ENCODE measurements at regions not wholly inside any gene's neighbourhood (a gene's known extent, or its start where the extent isn't known, plus 50 kb on each side); places are given as distances from the start of the nearest gene placed in this dataset.

DNA sequence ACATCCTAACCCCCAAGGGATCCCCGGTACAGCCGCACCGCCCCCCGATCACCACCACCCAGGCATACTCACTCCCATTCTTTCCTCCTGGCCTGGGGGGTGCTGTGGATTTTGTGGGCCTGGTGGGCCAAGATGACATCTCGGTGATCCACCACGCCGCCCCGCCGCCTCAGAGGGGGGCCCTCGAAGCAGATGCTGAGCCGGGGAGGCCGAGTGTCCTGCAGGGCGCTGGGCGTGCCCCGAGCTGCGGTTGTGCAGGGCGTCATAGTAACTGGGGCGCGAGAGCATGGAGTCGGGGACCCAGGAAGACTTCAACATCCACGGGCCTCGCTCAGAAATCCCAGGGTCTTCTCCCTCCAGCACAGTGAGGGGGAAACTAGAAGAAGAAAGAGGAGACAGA is 93.4 kb upstream of the CACNA1A start:
- H3K36me3 ChIP-seq (ENCODE audit: low read depth), result no peaks in the 10 kb centered on the region
- H3K27ac ChIP-seq (ENCODE audit: poor library complexity, severe bottlenecking), result no peak overlapping the region
- no peaks in the 10 kb centered on the region for H3K9me3 ChIP-seq (ENCODE audit: severe bottlenecking)
- H3K27me3 ChIP-seq (ENCODE audit: insufficient read depth, poor library complexity, severe bottlenecking), result no peaks in the 10 kb centered on the region
- TF ChIP-seq, protein P1, sequence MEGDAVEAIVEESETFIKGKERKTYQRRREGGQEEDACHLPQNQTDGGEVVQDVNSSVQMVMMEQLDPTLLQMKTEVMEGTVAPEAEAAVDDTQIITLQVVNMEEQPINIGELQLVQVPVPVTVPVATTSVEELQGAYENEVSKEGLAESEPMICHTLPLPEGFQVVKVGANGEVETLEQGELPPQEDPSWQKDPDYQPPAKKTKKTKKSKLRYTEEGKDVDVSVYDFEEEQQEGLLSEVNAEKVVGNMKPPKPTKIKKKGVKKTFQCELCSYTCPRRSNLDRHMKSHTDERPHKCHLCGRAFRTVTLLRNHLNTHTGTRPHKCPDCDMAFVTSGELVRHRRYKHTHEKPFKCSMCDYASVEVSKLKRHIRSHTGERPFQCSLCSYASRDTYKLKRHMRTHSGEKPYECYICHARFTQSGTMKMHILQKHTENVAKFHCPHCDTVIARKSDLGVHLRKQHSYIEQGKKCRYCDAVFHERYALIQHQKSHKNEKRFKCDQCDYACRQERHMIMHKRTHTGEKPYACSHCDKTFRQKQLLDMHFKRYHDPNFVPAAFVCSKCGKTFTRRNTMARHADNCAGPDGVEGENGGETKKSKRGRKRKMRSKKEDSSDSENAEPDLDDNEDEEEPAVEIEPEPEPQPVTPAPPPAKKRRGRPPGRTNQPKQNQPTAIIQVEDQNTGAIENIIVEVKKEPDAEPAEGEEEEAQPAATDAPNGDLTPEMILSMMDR (IDR thresholded peaks at IDR 0.05; ENCODE audit: poor library complexity, severe bottlenecking), result no peak
- H3K4me1 ChIP-seq (ENCODE audit: insufficient read depth, poor library complexity, severe bottlenecking), result no peaks in the 10 kb centered on the region
- no peak overlapping the region for H3K4me3 ChIP-seq (ENCODE audit: severe bottlenecking)
- ATAC-seq (ENCODE audit: low read depth) (no peak), DNase-seq (ENCODE audit: low spot score) (no peak)

DNA sequence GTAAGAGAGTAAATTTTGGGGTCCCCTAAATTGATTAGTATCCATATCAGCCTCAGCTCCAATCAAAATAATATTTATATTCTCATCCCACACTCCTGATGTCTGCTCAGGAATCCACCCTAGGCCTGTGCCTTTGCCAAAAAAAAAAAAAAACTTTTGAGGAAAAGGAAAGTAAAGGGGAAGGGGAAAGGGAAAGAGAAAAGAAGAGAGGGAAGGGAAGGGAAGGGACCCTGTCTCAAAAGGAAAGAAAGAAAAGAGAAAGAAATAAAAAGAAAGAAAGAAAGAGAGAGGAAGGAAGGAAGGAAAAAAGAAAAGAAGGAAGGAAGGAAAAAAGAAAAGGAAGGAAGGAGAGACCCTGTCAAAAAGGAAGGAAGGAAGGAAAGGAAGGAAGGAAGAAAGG is 91.8 kb upstream of the CACNA1A start:
- Histone ChIP-seq H3K36me3 (ENCODE audit: low read depth) (no peaks in the 10 kb centered on the region), H3K4me3 (ENCODE audit: severe bottlenecking) (no peak overlapping the region), H3K27me3 (ENCODE audit: insufficient read depth, poor library complexity, severe bottlenecking) (no peaks in the 10 kb centered on the region), H3K4me1 (ENCODE audit: insufficient read depth, poor library complexity, severe bottlenecking) (no peaks in the 10 kb centered on the region), H3K27ac (ENCODE audit: poor library complexity, severe bottlenecking) (no peak overlapping the region), H3K9me3 (ENCODE audit: severe bottlenecking) (no peaks in the 10 kb centered on the region)
- ATAC-seq (ENCODE audit: low read depth) (no peak), DNase-seq (ENCODE audit: low spot score) (no peak)
- TF ChIP-seq, protein P1 (IDR thresholded peaks at IDR 0.05; ENCODE audit: poor library complexity, severe bottlenecking), result no peak

DNA sequence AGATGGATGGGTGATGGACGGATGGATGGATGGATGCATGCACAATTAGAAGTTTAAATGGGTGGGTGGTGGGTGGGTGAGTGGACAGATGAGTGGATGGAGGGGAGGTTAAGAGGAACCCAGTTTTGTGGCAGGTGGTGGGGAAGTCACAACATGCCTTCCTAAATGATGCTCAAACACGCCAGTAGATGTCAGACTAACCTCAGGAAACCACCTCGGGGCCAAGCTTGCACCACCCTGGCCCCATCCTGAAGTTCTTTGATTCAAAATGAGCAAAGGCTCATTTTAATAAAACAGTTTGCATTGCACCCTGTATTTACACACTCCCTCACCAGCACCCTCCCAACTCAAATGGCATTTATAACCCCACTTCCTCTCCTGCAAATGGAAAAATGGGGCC is 91.4 kb upstream of the CACNA1A start:
- TF ChIP-seq, protein P1 (IDR thresholded peaks at IDR 0.05; ENCODE audit: poor library complexity, severe bottlenecking), result peak; percentile 61
- ATAC-seq (ENCODE audit: low read depth), result peak; percentile 72

DNA sequence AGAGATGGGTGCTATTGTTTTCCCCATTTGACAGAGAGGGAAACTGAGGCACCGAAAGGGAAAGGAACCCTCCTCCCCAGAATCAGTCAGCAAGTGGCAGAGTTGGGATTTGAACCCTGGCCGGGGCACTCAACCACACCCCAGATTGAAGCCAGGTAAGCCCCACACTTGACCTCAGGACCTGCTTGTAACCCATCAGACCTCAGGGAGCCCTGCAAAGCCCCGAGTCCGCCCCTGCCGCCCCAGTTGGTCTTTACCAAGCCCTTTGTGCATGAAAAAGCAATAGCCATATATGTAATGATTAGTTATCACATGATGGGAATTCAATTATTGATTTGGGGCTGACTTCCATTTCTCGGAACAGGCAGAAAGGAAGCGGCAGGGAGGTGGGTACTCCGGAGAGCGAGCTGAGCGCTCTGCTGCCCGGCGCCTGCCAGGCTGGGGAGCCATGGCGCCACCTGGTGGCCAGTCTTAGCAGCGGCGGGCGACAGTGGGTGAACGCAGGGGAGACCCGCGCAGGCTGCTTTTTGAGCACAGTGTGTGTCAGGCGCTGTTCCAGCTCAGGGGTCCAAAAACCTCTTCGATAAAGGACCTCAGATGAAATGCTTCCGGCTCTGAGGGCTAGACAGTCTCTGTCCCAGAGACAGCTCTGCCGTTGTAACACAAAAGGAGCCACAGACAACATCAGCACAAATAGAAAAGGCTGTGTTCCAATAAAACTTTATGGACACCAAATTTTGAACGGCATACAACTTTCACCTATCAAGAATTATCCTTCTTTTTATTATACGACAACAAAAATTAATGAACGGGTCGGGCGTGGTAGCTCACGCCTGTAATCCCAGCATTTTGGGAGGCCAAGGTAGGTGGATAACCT is 82.9 kb upstream of the CACNA1A start:
- Histone ChIP-seq H3K36me3 (ENCODE audit: low read depth) (no peaks in the 10 kb centered on the region), H3K4me3 (ENCODE audit: severe bottlenecking) (no peak overlapping the region), H3K9me3 (ENCODE audit: severe bottlenecking) (no peaks in the 10 kb centered on the region), H3K4me1 (ENCODE audit: insufficient read depth, poor library complexity, severe bottlenecking) (no peaks in the 10 kb centered on the region), H3K27ac (ENCODE audit: poor library complexity, severe bottlenecking) (no peak overlapping the region), H3K27me3 (ENCODE audit: insufficient read depth, poor library complexity, severe bottlenecking) (no peaks in the 10 kb centered on the region)
- TF ChIP-seq, protein P1 (IDR thresholded peaks at IDR 0.05; ENCODE audit: poor library complexity, severe bottlenecking), result peak; percentile 97
- ATAC-seq (ENCODE audit: low read depth), result peak; percentile 84
- no peak for DNase-seq (ENCODE audit: low spot score)

More for the DNA sequence above, 91.4 kb upstream of the CACNA1A start:
- H3K9me3 ChIP-seq (ENCODE audit: severe bottlenecking), result no peaks in the 10 kb centered on the region
- H3K36me3 ChIP-seq (ENCODE audit: low read depth), result no peaks in the 10 kb centered on the region
- no peak for DNase-seq (ENCODE audit: low spot score)
- no peaks in the 10 kb centered on the region for H3K4me1 ChIP-seq (ENCODE audit: insufficient read depth, poor library complexity, severe bottlenecking)
- no peaks in the 10 kb centered on the region for H3K27me3 ChIP-seq (ENCODE audit: insufficient read depth, poor library complexity, severe bottlenecking)
- no peak overlapping the region for H3K27ac ChIP-seq (ENCODE audit: poor library complexity, severe bottlenecking)
- no peak overlapping the region for H3K4me3 ChIP-seq (ENCODE audit: severe bottlenecking)

DNA sequence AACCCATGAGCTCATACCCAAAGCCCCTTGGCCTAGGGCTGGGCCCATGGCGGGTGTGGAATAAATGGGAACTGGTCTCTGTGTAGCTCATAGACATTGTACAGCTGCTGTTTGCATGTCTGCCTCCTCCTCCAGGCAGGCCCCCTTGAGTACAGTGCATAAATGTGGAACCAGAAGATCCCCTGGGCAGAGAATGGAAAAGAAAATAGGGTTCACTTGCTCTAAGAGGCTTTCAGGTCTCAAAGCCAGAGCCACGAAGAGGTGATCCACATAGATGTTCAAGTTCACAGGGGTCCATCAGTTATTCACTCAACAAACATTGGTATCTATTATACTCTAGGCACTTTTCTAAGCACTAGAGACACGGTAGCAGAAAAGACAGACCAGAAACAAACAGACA is 79.2 kb upstream of the CACNA1A start:
- Histone ChIP-seq H3K4me3 (ENCODE audit: severe bottlenecking) (no peak overlapping the region), H3K27me3 (ENCODE audit: insufficient read depth, poor library complexity, severe bottlenecking) (no peaks in the 10 kb centered on the region), H3K27ac (ENCODE audit: poor library complexity, severe bottlenecking) (no peak overlapping the region), H3K9me3 (ENCODE audit: severe bottlenecking) (no peaks in the 10 kb centered on the region), H3K4me1 (ENCODE audit: insufficient read depth, poor library complexity, severe bottlenecking) (no peaks in the 10 kb centered on the region), H3K36me3 (ENCODE audit: low read depth) (no peaks in the 10 kb centered on the region)
- ATAC-seq (ENCODE audit: low read depth) (no peak), DNase-seq (ENCODE audit: low spot score) (no peak)
- TF ChIP-seq, protein P1 (IDR thresholded peaks at IDR 0.05; ENCODE audit: poor library complexity, severe bottlenecking), result no peak
